ENCODE measurements at regions not wholly inside any gene's neighbourhood (a gene's known extent, or its start where the extent isn't known, plus 50 kb on each side); places are given as distances from the start of the nearest gene placed in this dataset.
"Not testable (repeated sequence)": the region's sequence is repeated elsewhere in the genome, so short reads cannot be mapped to it uniquely, and the experiment has no call there.

GRCh38 chr10:90302031-90302430 lies 555.8 kb downstream of the HTR7 start:
- not testable (repeated sequence) for TF ChIP-seq CTCF (IDR thresholded peaks at IDR 0.05); ZNF425 (CRISPR knock-in tag; conservative IDR thresholded peaks at IDR 0.05); ZBTB43 (CRISPR knock-in tag; IDR thresholded peaks at IDR 0.05); ATF1 (CRISPR knock-in tag; IDR thresholded peaks at IDR 0.05); E2F4 (CRISPR knock-in tag; IDR thresholded peaks at IDR 0.05; ENCODE audit: borderline replicate concordance, low read depth); FOXP4 (CRISPR knock-in tag; IDR thresholded peaks at IDR 0.05); ATF2 (CRISPR knock-in tag; IDR thresholded peaks at IDR 0.05; ENCODE audit: borderline replicate concordance, low read depth); GABPB1 (CRISPR knock-in tag; IDR thresholded peaks at IDR 0.05); SP1 (CRISPR knock-in tag; conservative IDR thresholded peaks at IDR 0.05); TCF7 (CRISPR knock-in tag; IDR thresholded peaks at IDR 0.05; ENCODE audit: low read depth); TEAD4 (CRISPR knock-in tag; IDR thresholded peaks at IDR 0.05); ATF3 (CRISPR knock-in tag; conservative IDR thresholded peaks at IDR 0.05); ZBTB21 (CRISPR knock-in tag; IDR thresholded peaks at IDR 0.05; ENCODE audit: borderline replicate concordance)

Data from WTC11 (cell line).